ENCODE measurements at regions not wholly inside any gene's neighbourhood (a gene's known extent, or its start where the extent isn't known, plus 50 kb on each side); places are given as distances from the start of the nearest gene placed in this dataset.

DNA sequence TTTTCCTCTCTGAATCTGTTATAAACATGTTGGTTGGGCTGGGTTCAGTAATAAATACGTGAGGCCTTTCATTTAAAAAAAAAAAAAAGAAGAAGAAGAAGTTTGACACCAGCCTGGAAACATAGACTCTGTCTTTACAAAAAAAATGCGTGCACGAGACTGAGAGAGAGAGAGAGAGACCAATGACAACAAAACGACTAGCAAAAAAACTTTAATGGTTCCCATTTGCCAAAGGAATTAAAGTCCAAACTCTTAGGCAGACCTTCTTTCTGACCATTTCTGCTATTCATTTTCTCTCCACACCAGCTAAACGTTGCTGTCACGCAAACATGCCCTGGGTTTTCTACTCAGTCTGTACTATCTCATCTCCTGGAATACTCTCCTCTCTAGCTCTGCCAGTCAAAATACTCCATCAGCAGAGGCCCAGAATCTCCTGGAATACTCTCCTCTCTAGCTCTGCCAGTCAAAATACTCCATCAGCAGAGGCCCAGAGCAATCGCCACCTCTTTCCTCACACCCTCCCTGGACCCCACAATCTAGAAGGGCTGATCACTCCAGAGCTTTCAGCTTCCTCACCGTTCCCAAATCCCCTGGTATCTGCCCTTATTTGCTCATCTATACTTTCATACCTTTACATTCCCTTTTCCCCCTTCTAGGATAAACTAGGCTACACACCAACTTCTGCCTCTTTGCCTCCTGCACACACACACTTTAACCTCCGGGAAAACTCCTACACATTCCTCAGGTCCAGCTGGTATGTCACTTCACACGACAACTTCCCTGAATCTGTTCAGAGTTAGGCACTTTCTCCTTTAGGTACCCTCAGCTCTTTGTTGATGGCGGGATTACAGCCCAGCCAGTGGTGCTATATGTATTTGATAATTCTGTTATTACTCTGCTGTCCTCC lies 100.0 kb downstream of the CDC7 start:
- TF ChIP-seq, protein P1, sequence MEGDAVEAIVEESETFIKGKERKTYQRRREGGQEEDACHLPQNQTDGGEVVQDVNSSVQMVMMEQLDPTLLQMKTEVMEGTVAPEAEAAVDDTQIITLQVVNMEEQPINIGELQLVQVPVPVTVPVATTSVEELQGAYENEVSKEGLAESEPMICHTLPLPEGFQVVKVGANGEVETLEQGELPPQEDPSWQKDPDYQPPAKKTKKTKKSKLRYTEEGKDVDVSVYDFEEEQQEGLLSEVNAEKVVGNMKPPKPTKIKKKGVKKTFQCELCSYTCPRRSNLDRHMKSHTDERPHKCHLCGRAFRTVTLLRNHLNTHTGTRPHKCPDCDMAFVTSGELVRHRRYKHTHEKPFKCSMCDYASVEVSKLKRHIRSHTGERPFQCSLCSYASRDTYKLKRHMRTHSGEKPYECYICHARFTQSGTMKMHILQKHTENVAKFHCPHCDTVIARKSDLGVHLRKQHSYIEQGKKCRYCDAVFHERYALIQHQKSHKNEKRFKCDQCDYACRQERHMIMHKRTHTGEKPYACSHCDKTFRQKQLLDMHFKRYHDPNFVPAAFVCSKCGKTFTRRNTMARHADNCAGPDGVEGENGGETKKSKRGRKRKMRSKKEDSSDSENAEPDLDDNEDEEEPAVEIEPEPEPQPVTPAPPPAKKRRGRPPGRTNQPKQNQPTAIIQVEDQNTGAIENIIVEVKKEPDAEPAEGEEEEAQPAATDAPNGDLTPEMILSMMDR (IDR thresholded peaks at IDR 0.05): no peak
- no peak for TF ChIP-seq POLR2A (IDR thresholded peaks at IDR 0.05)

Measured in body of pancreas (tissue), 4 donors.